Skeletal muscle tissue (tissue), 3 donors: ENCODE measurements at regions not wholly inside any gene's neighbourhood (a gene's known extent, or its start where the extent isn't known, plus 50 kb on each side); places are given as distances from the start of the nearest gene placed in this dataset.
"Not testable (repeated sequence)": the region's sequence is repeated elsewhere in the genome, so short reads cannot be mapped to it uniquely, and the experiment has no call there.

Experiments
- H3K27ac ChIP-seq: one replicate; pipeline ENCODE4 v1.7.0; 2013; ENCODE audit warnings: mild to moderate bottlenecking, low read depth, low read length, inconsistent platforms
- H3K27me3 ChIP-seq, 3 donors: one replicate each; pipeline ENCODE4 v1.7.0; 2013; ENCODE audit warnings: low read length in 3 of 3; ENCODE audit not compliant: control insufficient read depth in 3 of 3, insufficient read depth in 3 of 3
- H3K36me3 ChIP-seq, 3 donors: one replicate each; pipeline ENCODE4 v1.7.0; 2013; ENCODE audit warnings: low read length in 3 of 3; ENCODE audit not compliant: control insufficient read depth in 3 of 3, insufficient read depth in 3 of 3
- H3K4me1 ChIP-seq, 3 donors: one replicate each; pipeline ENCODE4 v1.7.0; 2013; ENCODE audit warnings: low read length in 3 of 3, mild to moderate bottlenecking in 3 of 3; ENCODE audit not compliant: control insufficient read depth in 3 of 3, insufficient read depth in 3 of 3
- H3K4me3 ChIP-seq, 3 donors: one replicate each; pipeline ENCODE4 v1.7.0; 2013; ENCODE audit warnings: low read length in 3 of 3
- H3K9ac ChIP-seq, 3 donors: one replicate each; pipeline ENCODE4 v1.7.0; 2013; ENCODE audit warnings: low read length in 3 of 3, mild to moderate bottlenecking in 3 of 3, moderate library complexity in 2 of 3, low read depth in 1 of 3
- H3K9me3 ChIP-seq, 3 donors: one replicate each; pipeline ENCODE4 v1.7.0; 2013; ENCODE audit warnings: low read length in 3 of 3; ENCODE audit not compliant: control insufficient read depth in 3 of 3
- donor health status: Osteomylitis.

- Histone ChIP-seq H3K36me3 (no peaks in the 10 kb centered on the region), H3K4me3 (no peak overlapping the region), H3K9me3 (no peaks in the 10 kb centered on the region), H3K4me1 (no peaks in the 10 kb centered on the region), H3K9ac (no peak overlapping the region), H3K27ac (no peak overlapping the region), H3K27me3 (no peaks in the 10 kb centered on the region)
Measured at GRCh38 chr3:26460985-26461384, 161.6 kb upstream of the LRRC3B start.

GRCh38 chr3:26472345-26472744 is 150.2 kb upstream of the LRRC3B start:
- Histone ChIP-seq H3K9me3 (no peaks in the 10 kb centered on the region), H3K4me1 (no peaks in the 10 kb centered on the region), H3K4me3 (no peak overlapping the region), H3K27ac (no peak overlapping the region), H3K36me3 (no peaks in the 10 kb centered on the region), H3K9ac (no peak overlapping the region), H3K27me3 (no peaks in the 10 kb centered on the region)

GRCh38 chr3:26474706-26475105 is 147.9 kb upstream of the LRRC3B start:
- Histone ChIP-seq H3K27ac (no peak overlapping the region), H3K9ac (no peak overlapping the region), H3K27me3 (no peaks in the 10 kb centered on the region), H3K4me1 (no peaks in the 10 kb centered on the region), H3K4me3 (no peak overlapping the region), H3K9me3 (no peaks in the 10 kb centered on the region), H3K36me3 (no peaks in the 10 kb centered on the region)

GRCh38 chr3:26480377-26480776 is 142.2 kb upstream of the LRRC3B start:
- Histone ChIP-seq H3K36me3 (no peaks in the 10 kb centered on the region), H3K27ac (no peak overlapping the region), H3K4me3 (no peak overlapping the region), H3K27me3 (no peaks in the 10 kb centered on the region), H3K9me3 (no peaks in the 10 kb centered on the region), H3K4me1 (no peaks in the 10 kb centered on the region), H3K9ac (no peak overlapping the region)

GRCh38 chr3:26484140-26484539 is 138.4 kb upstream of the LRRC3B start:
- Histone ChIP-seq H3K9ac (no peak overlapping the region), H3K27ac (no peak overlapping the region), H3K27me3 (no peaks in the 10 kb centered on the region), H3K4me1 (no peaks in the 10 kb centered on the region), H3K9me3 (no peaks in the 10 kb centered on the region), H3K4me3 (no peak overlapping the region), H3K36me3 (no peaks in the 10 kb centered on the region)

GRCh38 chr3:26498271-26498670 is 124.3 kb upstream of the LRRC3B start:
- no peak overlapping the region for H3K4me3 ChIP-seq
- no peaks in the 10 kb centered on the region for H3K36me3 ChIP-seq
- peaks cover 0 to 2% (median 0%) of the 10 kb centered on the region in 3 donors for H3K9me3 ChIP-seq
- no peak overlapping the region for H3K27ac ChIP-seq
- no peaks in the 10 kb centered on the region for H3K4me1 ChIP-seq
- H3K9ac ChIP-seq: no peak overlapping the region
- no peaks in the 10 kb centered on the region for H3K27me3 ChIP-seq

- Histone ChIP-seq H3K27me3 (no peaks in the 10 kb centered on the region), H3K4me1 (no peaks in the 10 kb centered on the region), H3K27ac (no peak overlapping the region), H3K9me3 (peaks cover 0 to 3% (median 2%) of the 10 kb centered on the region in 3 donors), H3K9ac (no peak overlapping the region), H3K36me3 (no peaks in the 10 kb centered on the region), H3K4me3 (no peak overlapping the region)
Measured at GRCh38 chr3:26505399-26505798, 117.2 kb upstream of the LRRC3B start.

GRCh38 chr3:26514445-26515029 is 108.0 kb upstream of the LRRC3B start:
- H3K4me3 ChIP-seq, H3K36me3 ChIP-seq, H3K4me1 ChIP-seq, H3K27ac ChIP-seq, H3K27me3 ChIP-seq, H3K9ac ChIP-seq, H3K9me3 ChIP-seq: not testable (repeated sequence)

GRCh38 chr3:26515351-26515750 is 107.2 kb upstream of the LRRC3B start:
- H3K9me3 ChIP-seq: no peaks in the 10 kb centered on the region
- no peak overlapping the region for H3K4me3 ChIP-seq
- no peaks in the 10 kb centered on the region for H3K36me3 ChIP-seq
- H3K27ac ChIP-seq: no peak overlapping the region
- H3K4me1 ChIP-seq: no peaks in the 10 kb centered on the region
- H3K27me3 ChIP-seq: no peaks in the 10 kb centered on the region
- H3K9ac ChIP-seq: no peak overlapping the region

GRCh38 chr3:26521261-26521660 is 101.3 kb upstream of the LRRC3B start:
- no peak overlapping the region for H3K4me3 ChIP-seq
- H3K4me1 ChIP-seq: no peaks in the 10 kb centered on the region
- H3K36me3 ChIP-seq: no peaks in the 10 kb centered on the region
- no peaks in the 10 kb centered on the region for H3K27me3 ChIP-seq
- H3K9ac ChIP-seq: no peak overlapping the region
- no peak overlapping the region for H3K27ac ChIP-seq
- H3K9me3 ChIP-seq: peaks cover 0 to 2% (median 2%) of the 10 kb centered on the region in 3 donors

GRCh38 chr3:26522919-26523318 is 99.7 kb upstream of the LRRC3B start:
- no peaks in the 10 kb centered on the region for H3K36me3 ChIP-seq
- H3K4me1 ChIP-seq: no peaks in the 10 kb centered on the region
- no peak overlapping the region for H3K4me3 ChIP-seq
- H3K27me3 ChIP-seq: no peaks in the 10 kb centered on the region
- no peak overlapping the region for H3K9ac ChIP-seq
- peaks cover 0 to 2% (median 2%) of the 10 kb centered on the region in 3 donors for H3K9me3 ChIP-seq
- H3K27ac ChIP-seq: no peak overlapping the region
